KG1 (cell line): ENCODE measurements at regions not wholly inside any gene's neighbourhood (a gene's known extent, or its start where the extent isn't known, plus 50 kb on each side); places are given as distances from the start of the nearest gene placed in this dataset.

Source experiments
- DNase-seq: peaks from one replicate; lab custom pipeline; 2025; lab: John Stamatoyannopoulos, UW

DNA sequence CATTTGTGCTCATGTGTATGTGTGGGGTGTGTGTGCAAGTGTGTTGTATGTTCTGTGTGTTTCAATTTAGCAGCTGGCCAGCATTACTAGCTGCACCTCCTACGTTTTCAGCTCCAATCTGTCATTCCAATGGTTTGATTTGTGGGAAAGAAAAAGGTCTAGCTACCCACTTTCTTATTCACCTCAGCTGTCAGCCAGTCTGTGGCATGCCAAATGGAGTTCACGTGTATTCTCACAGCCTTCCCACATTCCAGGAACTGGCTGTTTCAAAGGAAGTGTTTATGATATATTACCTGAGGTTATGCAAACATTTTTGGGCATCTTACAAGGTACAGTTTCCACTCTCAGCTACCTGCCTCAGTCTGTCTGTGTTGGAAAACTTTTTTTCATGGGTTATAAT lies 220.2 kb upstream of the CPNE8 start:
- DNase-seq, result no peak

DNA sequence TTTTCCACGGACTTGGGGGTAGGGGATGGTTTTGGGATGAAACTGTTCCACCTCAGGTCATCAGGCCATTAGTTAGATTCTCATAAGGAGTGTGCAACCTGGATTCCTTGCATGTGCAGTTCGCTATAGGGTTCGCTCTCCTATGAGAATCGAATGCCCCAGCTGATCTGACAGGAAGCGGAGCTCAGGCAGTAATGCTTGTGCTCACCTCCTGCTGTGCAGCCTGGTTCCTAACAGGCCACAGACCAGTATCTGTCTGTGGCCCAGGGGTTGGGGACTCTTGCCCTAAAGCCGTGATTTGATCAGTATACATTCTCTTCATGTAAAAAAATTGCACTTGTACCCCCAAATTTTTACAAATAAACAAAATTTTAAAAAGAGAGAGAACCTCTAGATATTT lies 219.4 kb upstream of the CPNE8 start:
- no peak for DNase-seq

DNA sequence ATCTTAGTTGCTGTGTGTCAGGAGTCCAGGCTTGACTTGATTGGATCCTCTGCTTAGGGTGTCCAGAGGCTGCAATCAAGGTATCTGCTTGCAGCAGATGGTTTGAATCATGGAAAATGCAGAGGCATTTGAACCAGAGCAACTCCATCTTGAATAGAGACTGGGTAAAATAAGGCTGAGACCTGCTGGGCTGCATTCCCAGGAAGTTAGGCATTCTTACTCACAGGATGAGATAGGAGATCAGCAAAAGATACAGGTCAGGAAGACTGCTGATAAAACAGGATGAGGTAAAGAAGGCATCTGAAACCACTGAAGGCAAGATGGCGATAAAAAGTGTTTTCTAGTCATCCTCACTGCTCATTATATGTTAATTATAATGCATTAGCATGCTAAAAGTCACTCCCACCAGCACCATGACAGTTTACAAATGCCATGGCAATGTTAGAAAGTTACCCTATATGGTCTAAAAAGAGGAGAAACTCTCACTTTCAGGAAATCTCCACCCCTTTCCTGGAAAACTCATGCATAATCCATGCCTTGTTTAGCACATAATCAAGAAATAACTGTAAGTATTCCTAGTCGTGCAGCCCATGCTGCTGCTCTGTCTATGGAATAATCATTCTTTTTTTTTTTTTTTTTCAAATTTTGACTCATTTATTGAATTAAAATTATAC lies 218.3 kb upstream of the CPNE8 start:
- DNase-seq, result no peak

DNA sequence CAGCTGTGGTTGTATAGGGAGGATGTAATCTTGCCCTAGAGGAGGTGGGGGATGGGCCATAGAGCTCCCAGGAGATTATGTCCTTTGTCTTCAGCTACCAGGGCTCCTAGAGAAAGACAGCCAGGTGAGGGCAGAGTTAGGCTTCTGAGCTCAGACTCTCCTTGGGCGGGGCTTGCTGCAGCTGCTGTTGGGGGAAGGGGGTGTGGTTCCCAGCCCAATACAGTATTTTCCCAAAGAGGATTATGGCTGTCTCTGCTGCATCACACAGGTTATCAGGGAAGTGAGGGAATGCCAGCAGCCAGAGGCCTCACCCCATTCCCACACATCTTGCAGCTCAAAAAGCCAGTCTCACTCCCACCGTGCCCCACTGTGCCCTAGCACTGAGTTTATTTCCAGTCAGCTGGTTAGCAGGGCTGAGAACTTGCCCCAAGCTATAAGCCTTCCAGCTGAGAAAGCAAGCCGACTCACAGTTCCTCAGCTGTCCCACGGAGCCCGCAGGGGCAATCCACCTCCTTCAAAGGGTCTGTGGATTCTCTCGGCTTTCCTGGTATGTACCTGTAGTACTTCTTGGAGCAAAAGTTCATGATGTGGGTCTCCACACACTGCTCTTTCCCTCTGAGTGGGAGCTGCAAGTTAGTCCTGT lies 217.3 kb upstream of the CPNE8 start:
- DNase-seq, result no peak

DNA sequence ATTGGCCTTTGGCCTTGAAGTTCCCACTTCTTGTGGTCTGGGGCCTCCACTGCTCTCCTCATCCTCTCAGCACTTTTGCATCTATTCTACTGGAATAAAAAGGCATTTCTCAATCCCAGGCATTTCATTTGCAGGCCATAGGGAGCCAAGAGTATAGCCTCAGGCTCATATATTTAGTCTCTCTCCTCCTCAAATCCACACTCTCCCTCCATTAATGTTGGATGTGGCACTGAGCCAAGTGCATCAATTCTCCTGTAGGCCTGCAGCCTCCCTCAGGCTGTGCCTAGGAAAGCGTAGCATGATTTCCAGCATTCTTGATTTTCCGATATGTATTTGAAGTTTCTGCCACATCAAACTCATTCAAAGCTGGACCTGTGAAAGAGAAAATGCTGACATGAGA lies 211.5 kb upstream of the CPNE8 start:
- DNase-seq, result no peak

DNA sequence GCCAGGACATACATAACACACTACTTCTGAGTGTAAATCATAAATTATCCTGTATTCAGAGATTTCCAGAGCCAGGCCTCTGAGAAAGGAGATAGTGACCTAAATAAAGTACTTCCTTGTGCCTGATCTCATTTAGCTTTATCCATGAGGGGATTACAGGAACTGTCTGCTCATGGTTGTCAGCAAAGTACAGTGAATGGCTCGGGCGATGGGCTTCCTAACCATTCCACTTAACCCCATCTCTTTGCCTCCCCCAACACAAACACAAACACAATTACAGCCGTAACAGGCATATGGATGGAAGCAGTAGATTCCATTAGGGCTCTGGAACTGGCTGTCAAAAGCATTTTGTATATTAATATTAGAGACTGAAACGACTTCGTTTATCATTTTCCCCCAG lies 206.7 kb upstream of the CPNE8 start:
- DNase-seq, result no peak

DNA sequence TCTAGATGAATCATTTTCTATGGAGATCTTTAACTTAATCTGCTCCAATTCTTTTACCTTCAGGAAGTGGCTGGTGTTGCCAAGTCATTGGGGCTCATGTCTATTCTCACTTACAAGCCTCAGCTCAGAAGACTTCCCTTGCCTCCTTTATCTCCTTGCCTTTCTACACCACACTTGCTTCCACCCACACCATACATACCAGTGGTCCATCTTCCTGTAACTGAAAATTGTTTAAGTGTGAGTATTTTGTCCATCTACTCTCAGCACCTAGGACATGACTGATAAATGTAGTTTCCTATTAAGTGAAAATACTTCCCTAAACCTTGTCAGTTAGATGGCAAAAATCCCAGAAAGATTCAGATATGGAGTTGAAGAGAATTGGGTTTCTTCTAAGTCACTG lies 199.7 kb upstream of the CPNE8 start:
- no peak for DNase-seq

DNA sequence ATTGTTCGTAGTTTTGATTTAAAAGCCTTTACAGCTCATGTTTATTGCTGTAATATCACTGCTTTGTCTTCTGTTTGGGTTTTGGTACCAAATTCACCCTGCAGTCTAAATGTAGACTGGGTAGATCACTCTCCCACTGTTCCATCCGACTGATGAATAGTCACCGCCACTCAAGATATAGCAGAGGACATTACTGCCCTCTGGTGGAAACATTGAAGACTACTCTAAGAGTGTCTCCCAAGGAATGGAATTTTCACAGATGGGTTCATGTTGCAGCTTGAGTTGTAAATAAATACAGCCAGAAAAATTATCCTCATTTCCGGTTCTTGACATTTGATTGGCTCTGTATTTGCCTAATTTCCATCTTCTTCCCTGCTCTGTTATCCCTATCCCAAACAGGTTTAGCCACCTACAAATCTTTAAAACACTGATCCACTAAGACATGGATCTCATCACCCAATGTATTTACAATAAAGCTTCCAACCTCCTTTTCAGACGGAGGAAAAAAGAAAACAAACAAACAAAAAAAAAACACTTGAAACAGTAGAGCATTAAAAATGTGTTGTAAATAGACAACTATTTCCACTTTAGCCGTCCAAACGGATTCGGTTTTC lies 198.3 kb upstream of the CPNE8 start:
- DNase-seq, result peak; percentile 15

DNA sequence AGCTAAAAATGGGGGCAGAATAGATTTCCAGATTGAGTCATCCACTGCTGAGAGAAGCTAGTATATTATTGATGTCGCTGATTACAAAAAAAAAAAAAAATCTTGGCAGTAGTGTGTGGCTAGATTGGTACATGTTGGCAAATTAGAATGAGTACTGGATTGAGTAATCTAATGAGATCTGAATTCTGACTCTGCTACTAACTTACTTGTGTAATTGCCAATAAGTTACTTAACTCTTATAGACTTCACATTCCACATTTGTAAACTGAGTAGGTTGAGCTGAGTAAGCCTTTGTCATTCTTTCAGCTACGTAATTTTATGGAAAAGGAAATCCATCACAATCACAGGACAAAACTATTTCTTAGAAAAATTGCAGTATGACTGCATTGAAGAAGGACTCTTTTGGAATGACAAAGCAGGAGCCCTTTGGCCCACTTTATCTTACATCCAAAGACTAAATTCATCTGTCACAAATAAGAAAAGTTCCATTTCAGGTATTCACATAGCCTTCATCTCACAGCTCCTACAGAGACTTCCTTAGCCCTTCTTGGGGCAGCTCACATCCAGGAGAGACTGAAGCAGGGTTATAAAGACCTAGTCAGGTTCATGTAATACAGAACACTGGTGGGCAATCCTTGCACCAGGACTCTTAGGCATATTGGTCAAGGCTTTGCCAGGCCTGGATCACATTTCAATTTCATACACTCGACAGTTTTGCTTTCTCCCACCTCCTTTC lies 197.3 kb upstream of the CPNE8 start:
- no peak for DNase-seq

DNA sequence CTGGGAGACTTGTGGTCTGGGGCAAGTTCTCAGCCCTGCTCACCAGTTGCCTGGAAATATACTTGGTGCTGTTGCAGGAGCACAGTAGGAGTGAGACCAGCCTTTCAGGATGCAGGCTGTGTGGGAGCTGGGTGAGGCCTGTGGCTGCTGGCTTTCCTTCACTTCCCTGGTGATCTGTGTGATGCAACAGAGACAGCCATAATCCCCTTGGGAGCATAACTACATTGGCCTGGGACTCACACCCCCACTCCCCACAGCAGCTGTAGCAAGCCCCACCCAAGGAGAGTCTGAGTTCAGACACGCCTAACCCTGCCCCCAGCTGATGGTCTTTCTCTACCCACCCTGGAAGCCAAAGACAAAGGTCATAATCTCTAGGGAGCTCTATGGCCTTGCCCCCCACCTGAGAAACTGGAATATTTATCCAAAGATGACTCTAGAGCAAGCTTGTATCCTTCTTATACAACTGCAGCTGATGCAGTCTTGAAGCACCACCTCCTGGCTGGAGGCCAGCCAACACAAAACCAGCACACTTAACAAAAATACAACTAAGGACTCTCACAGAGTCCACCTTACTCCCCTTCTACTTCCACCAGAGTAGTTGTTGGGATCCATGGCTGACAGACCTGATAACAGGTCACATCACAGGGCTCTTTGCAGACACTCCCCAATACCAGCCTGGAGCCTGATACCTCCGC lies 190.4 kb upstream of the CPNE8 start:
- DNase-seq, result no peak

DNA sequence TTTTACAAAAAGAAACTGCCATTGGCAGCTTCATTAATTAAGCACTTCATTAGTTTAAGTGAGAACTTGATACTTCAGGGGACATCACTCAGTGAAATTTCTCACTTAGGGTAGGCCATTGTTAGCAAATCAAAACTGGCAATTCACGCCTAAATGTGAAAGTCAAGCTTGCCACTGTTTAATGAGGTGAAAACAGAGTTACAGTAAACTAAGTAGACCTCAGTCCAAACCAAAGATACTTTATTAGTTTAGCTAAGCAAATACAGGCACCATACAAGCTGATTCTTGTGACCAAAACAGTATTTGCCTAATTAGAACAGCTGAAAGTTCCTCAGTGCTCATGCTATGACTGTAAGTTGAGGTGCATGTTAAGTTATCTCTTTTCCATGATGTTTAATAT lies 176.5 kb upstream of the CPNE8 start:
- DNase-seq, result no peak

DNA sequence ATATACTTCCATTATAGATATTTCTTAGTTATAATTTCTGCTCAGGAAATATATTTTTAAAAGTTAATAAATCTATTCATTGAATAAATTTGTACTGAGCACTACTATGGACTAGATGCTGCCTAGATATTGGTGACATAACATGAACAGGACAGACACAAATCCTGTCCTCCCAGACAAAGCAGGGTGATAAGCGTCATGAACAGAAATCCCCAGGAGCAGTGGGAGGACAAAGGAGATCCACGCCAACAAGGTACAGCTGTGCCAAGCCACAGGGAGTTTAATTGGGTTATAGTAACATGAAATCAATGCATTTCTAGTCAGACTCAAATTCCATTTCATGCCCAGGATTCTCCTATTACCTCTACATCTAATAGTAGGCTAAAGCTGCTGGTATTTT lies 171.8 kb upstream of the CPNE8 start:
- DNase-seq, result no peak

DNA sequence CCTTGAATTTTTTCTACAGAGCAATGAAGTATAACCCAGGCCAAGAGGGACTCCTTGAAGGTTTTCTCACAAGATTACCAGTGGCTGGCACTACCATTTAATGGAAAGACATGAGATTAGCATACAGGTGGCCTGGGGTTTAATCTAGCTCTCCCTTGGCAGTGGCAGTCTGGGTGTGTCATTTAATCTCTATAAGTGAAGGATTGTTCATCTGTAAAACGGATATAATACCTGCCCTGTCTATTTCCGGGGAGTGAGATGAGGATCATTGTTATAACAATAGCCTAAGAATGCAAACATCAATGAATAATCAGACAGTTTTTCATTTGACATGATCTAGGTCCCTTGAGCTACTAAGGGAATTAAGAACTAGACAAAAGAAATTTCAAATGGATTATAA lies 168.7 kb upstream of the CPNE8 start:
- DNase-seq, result no peak

DNA sequence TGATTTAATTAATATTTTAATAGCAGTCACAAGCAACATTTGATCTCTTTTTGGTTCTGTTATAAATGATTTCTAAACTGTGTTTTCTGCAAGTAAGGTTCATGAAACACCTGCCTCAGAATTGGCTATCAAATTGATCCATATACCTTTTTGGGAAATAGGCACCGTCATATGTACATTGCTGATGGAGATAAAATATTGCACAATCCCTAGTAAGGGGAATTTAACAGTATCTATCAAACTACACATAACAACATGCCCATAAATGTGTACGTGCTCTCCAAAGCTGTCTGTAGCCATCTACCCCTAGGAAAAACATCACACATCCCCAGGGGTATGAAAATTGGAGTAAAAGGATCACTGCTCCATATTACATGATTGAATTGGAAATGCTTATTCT lies 167.3 kb upstream of the CPNE8 start:
- no peak for DNase-seq

DNA sequence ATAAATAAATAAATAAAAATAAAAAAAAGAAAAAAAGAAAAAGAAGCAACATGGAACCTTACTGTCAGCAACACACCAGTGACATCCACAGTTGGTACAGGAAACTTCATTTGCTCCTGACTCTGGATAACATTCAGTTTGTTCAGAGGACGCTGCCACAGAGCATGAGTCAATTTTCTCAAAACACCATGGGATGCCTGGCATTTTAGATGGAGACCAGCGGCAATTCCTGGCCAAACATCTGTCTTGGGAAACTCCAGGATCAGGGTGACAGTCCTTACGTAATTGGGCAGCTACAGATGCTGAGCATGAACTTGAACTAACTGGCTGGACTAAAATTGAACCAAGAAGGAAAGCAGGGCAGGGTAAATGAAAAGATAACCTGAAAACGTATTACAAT lies 166.2 kb upstream of the CPNE8 start:
- no peak for DNase-seq

DNA sequence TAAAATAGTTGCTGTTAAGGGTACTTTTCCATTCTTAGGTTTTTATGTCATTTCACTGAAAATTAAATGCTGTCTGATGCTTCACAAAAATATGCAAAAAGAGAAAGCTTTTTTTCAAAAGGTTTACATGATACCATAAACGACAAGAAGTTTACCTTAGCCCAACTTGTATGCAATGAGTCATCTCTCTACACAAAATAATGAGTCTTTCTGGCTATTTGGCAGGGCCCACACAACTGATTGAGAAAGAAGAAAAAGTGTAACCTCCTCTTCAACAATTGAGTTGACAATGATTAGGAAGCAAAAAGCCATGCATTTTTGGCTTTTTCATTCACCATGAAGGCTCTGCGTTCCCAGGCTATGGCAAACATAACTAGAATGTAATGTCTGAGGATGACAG lies 165.4 kb upstream of the CPNE8 start:
- DNase-seq, result no peak

DNA sequence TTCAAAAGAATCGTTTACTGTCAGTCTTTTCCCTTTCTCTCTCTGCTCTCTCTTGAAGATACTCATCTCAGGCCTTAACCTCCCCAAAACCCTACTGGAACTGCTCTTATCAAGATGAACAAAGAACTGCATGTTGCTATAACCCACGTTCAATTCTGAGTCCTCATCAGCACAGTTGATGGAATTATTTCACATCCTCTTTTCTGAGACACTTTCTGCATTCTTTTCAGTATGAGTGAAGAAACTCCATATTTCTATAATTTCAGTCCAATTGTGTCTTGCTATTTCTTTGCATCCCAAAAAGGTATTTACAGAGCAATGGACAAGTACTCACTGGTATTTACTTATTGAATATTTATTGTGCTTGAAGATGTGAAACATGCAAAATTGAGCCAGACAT lies 160.1 kb upstream of the CPNE8 start:
- DNase-seq, result no peak

DNA sequence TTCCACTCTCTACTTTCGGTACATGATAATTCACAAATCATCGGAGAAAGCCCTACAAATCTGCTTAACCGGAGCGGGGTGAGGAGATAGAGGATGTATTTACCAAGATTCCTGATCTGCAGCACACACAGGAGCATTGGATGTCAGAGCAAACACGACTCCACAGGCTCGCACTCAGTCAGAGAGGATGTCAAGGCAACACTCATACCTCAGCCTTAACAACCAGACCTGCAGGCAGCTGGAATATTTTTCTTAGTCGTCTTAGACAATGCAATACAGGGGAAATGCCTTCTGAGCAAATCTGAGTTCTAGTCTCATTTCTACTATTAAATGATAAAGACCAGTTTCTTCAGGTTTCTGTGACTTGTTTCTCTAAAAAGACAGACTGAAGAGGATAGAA lies 159.3 kb upstream of the CPNE8 start:
- no peak for DNase-seq

DNA sequence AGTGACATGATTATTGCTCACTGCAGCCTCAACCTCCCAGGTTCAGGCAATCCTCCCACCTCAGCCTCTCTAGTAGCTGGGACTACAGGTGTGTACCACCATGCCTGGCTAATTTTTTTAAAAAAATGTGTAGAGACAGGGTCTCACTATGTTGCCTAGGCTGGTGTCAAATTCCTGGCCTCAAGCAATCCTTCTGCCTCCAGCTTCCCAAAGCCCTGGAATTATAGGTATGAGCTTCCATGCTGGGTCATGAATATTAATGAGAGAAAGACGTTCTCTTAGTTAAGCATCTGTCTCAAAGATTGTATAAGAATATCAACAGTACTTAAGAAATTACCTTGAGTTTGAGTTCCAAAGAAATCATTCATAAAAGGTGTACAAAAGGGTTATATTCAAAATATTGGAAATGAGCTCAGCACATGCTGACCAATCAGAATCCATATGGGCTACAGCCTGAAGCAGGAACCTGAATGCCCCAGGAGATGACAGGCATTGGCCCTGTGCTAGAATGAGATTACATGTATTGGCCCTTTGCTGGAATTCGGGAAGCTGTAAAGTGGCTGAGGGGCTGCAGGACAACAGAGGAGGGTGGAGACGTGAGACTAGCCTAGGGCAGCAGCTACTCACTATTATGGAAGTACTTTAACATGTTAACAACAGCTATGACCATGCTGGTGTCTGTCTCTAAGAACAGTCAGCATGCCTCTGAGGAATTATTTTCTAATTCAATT lies 157.0 kb upstream of the CPNE8 start:
- DNase-seq, result no peak

DNA sequence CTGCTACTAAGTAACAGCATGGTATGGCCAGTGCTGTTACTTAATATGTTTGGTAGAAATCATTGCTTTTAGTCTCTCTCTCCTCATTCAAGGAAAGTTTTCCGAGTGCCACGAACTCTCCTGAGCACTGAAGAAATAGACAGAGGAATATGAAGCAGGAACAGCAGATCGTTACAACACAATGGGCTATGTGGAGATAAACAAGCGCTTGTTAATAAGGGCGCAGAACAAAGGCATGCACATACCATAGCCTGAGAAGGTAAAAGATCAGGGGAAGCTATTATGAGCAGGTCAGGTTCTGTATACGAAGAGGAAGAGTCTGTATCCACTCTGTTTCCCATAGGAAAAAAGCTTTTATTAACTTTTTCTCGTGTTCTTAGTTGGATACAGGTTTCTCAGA lies 156.2 kb upstream of the CPNE8 start:
- no peak for DNase-seq

DNA sequence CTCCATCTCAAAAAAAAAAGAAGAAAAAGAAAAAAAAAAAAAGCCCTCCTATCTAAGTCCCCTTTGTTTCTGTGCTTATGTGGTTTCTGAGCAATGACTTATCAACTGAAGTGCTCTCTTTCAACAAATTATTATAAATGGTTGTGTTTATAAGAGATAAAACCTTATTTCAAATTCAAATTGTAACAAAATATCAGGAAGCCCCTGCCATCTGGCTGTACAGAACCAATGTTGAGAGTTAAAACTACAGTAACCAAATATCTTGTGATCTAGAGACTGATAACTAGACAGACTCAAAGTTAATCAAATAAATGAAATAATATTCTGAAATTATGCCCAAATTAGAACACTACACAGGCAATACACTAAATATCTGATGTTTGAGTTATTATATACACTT lies 143.0 kb upstream of the CPNE8 start:
- no peak for DNase-seq
